Activated naive CD4-positive, alpha-beta T cell treated with anti-CD3 and anti-CD28 coated beads, Interleukin-2, amount 50 U/mL, for 72 hours (primary cell): ENCODE measurements at regions not wholly inside any gene's neighbourhood (a gene's known extent, or its start where the extent isn't known, plus 50 kb on each side); places are given as distances from the start of the nearest gene placed in this dataset.

Source experiments
- ATAC-seq, 2 donors: fragments of 150-1000 bp; cut with Tn5 transposase; 2 replicates each; pipeline ENCODE4 v1.10.0; 2021; ENCODE audit warnings: mild to moderate bottlenecking in 2 of 2, moderate library complexity in 2 of 2
- DNase-seq, 2 donors: peaks; one replicate each; pipeline ENCODE4 v3.0.0; 2021 to 2022; ENCODE audit warnings: low spot score in 2 of 2
- H3K27ac Mint-ChIP-seq, 2 donors: one replicate each; pipeline ENCODE4 v1.8.0; 2022; ENCODE audit warnings: mild to moderate bottlenecking in 2 of 2, mixed read lengths in 2 of 2
- H3K36me3 Mint-ChIP-seq, 2 donors: one replicate each; pipeline ENCODE4 v1.8.0; 2022; ENCODE audit warnings: mixed read lengths in 2 of 2
- H3K9me3 Mint-ChIP-seq, 2 donors: one replicate each; pipeline ENCODE4 v1.8.0; 2022; ENCODE audit warnings: mixed read lengths in 2 of 2

GRCh38 chr12:40634517-40635131, 57.6 kb upstream of the CNTN1 start:
- ATAC-seq = no peak
- Mint-ChIP-seq H3K27ac (no peak overlapping the region), H3K36me3 (no peaks in the 10 kb centered on the region), H3K9me3 (peaks cover 0 to 5% of the 10 kb centered on the region in 2 donors)
- no peak for DNase-seq

GRCh38 chr12:40635141-40635731, 57.0 kb upstream of the CNTN1 start:
- Mint-ChIP-seq H3K9me3 (peaks cover under 1 to 5% of the 10 kb centered on the region in 2 donors), H3K27ac (no peak overlapping the region), H3K36me3 (peaks cover 0 to under 1% of the 10 kb centered on the region in 2 donors)
- ATAC-seq = no peak
- DNase-seq = no peak
